Spleen (tissue), 7 donors: ENCODE measurements at regions not wholly inside any gene's neighbourhood (a gene's known extent, or its start where the extent isn't known, plus 50 kb on each side); places are given as distances from the start of the nearest gene placed in this dataset.

Experiments
- CTCF ChIP-seq, 11 experiments: fragments of 200-600 bp in 7 of 11; fragments of 450-650 bp in 4 of 11; sonication (generic) in 4 of 11; IDR thresholded peaks in 8 of 11; conservative IDR thresholded peaks in 3 of 11; 1 replicate in 7 of 11; 2 replicates in 4 of 11; pipeline versions ENCODE4 v1.4.0 to v1.8.0; 2016 to 2021; ENCODE audit warnings: antibody characterized with exemption in 11 of 11, inconsistent platforms in 4 of 11, mild to moderate bottlenecking in 1 of 11
- POLR2A ChIP-seq, 3 donors: fragments of 450-650 bp; IDR thresholded peaks; one replicate each; pipeline ENCODE4 v1.5.1; 2017; ENCODE audit warnings: antibody characterized with exemption in 3 of 3, mild to moderate bottlenecking in 1 of 3
- POLR2AphosphoS5 ChIP-seq, 3 donors: sonication (generic); formaldehyde crosslinking; IDR thresholded peaks; one replicate each; pipeline ENCODE4 v1.5.1; 2017; ENCODE audit warnings: antibody characterized with exemption in 3 of 3
- donor health status: DM: no; HTN: no; CAD: no; lungs with moderate emphysema.
- donor health status: DM: no; HTN: no; CAD: no.
- donor health status: DM: no; HTN: no; CAD: no.

- no peak for TF ChIP-seq CTCF (IDR thresholded peaks at IDR 0.05 in 8 of 11, conservative IDR thresholded peaks at IDR 0.05 in 3 of 11)
- no peak for TF ChIP-seq POLR2A (IDR thresholded peaks at IDR 0.05)
- TF ChIP-seq POLR2AphosphoS5 (IDR thresholded peaks at IDR 0.05), result no peak
Measured at GRCh38 chr16:65793781-65794180, 572.7 kb upstream of the CDH5 start.
